CD14-positive monocyte (primary cell): ENCODE measurements at regions not wholly inside any gene's neighbourhood (a gene's known extent, or its start where the extent isn't known, plus 50 kb on each side); places are given as distances from the start of the nearest gene placed in this dataset.

ENCODE experiments used
- DNase-seq, 3 donors: peaks; one replicate each; pipeline ENCODE4 v3.0.0-alpha.2; 2011 to 2022
- H2AFZ ChIP-seq: 2 replicates; pipeline ENCODE4 v1.6.0; 2012; ENCODE audit warnings: mild to moderate bottlenecking, low read depth, low read length, inconsistent platforms; ENCODE audit not compliant: insufficient read depth, poor library complexity, severe bottlenecking
- H3K27ac ChIP-seq, 2 donors: 1 replicate in 1 of 2; 2 replicates in 1 of 2; pipeline ENCODE4 v1.5.1; 2012 to 2013; ENCODE audit warnings: low read length in 2 of 2, control low read depth in 1 of 2, inconsistent platforms in 1 of 2, low read depth in 1 of 2, mild to moderate bottlenecking in 1 of 2
- H3K27me3 ChIP-seq, 2 donors: one replicate each; pipeline versions ENCODE4 v1.6.0 to v1.6.1; 2011 to 2013; ENCODE audit warnings: low read length in 2 of 2; ENCODE audit not compliant: control insufficient read depth in 2 of 2, insufficient read depth in 2 of 2
- H3K36me3 ChIP-seq, 2 donors: replicated peaks in 1 of 2; 1 replicate in 1 of 2; 2 replicates in 1 of 2; pipeline versions ENCODE4 v1.5.1 to v1.6.1; 2012 to 2013; ENCODE audit warnings: low read length in 2 of 2, control low read depth in 1 of 2, inconsistent platforms in 1 of 2, mild to moderate bottlenecking in 1 of 2; ENCODE audit not compliant: insufficient read depth in 2 of 2, control insufficient read depth in 1 of 2
- H3K4me1 ChIP-seq, 2 donors: 1 replicate in 1 of 2; 2 replicates in 1 of 2; pipeline versions ENCODE4 v1.5.1 to v1.6.1; 2012 to 2013; ENCODE audit warnings: low read length in 2 of 2, control low read depth in 1 of 2, inconsistent platforms in 1 of 2, mild to moderate bottlenecking in 1 of 2, moderate library complexity in 1 of 2; ENCODE audit not compliant: insufficient read depth in 2 of 2, control insufficient read depth in 1 of 2
- H3K4me2 ChIP-seq: replicated peaks from 2 replicates; pipeline ENCODE3; 2012; ENCODE audit warnings: low read length, moderate library complexity, mild to moderate bottlenecking; ENCODE audit not compliant: poor library complexity, severe bottlenecking; ENCODE audit errors: extremely low read depth
- H3K4me3 ChIP-seq, 3 experiments: fragments of 200-600 bp in 1 of 3; sonication (generic) in 1 of 3; replicated peaks in 1 of 3; 1 replicate in 2 of 3; 2 replicates in 1 of 3; pipeline ENCODE4 v1.5.1; 2011 to 2013; ENCODE audit warnings: low read length in 3 of 3, mild to moderate bottlenecking in 3 of 3, control low read depth in 2 of 3, low read depth in 2 of 3, inconsistent platforms in 1 of 3, moderate library complexity in 1 of 3
- H3K79me2 ChIP-seq: 2 replicates; pipeline ENCODE4 v1.6.0; 2012; ENCODE audit warnings: mild to moderate bottlenecking, control low read depth, inconsistent platforms, low read length, moderate library complexity; ENCODE audit not compliant: insufficient read depth
- H3K9ac ChIP-seq: 2 replicates; pipeline ENCODE4 v1.6.0; 2017; ENCODE audit warnings: low read length, mild to moderate bottlenecking; ENCODE audit not compliant: insufficient read depth, poor library complexity, severe bottlenecking
- H3K9me3 ChIP-seq, 2 donors: replicated peaks in 1 of 2; 1 replicate in 1 of 2; 2 replicates in 1 of 2; pipeline versions ENCODE4 v1.5.1 to v1.6.1; 2012 to 2013; ENCODE audit warnings: low read length in 2 of 2, control low read depth in 1 of 2; ENCODE audit not compliant: control insufficient read depth in 1 of 2, insufficient read depth in 1 of 2
- H4K20me1 ChIP-seq: 2 replicates; pipeline ENCODE4 v1.6.0; 2012; ENCODE audit warnings: mild to moderate bottlenecking, low read length, control low read depth, moderate library complexity; ENCODE audit not compliant: insufficient read depth
- H3K27ac Mint-ChIP-seq, 7 donors: one replicate each; pipeline ENCODE4 v1.8.0; 2020; ENCODE audit warnings: mild to moderate bottlenecking in 7 of 7, mixed read lengths in 7 of 7, moderate library complexity in 6 of 7, inconsistent platforms in 2 of 7
- H3K27me3 Mint-ChIP-seq, 3 donors: one replicate each; pipeline ENCODE4 v1.8.0; 2021 to 2022; ENCODE audit warnings: low read depth in 3 of 3, mild to moderate bottlenecking in 3 of 3, mixed read lengths in 3 of 3, moderate library complexity in 3 of 3, inconsistent platforms in 1 of 3
- H3K36me3 Mint-ChIP-seq, 2 donors: one replicate each; pipeline ENCODE4 v1.8.0; 2020; ENCODE audit warnings: mixed read lengths in 2 of 2, inconsistent platforms in 1 of 2, mild to moderate bottlenecking in 1 of 2
- H3K4me1 Mint-ChIP-seq: one replicate; pipeline ENCODE4 v1.8.0; 2020; ENCODE audit warnings: mild to moderate bottlenecking, mixed read lengths
- H3K4me3 Mint-ChIP-seq, 2 donors: one replicate each; pipeline ENCODE4 v1.8.0; 2020; ENCODE audit warnings: mild to moderate bottlenecking in 2 of 2, mixed read lengths in 2 of 2, moderate library complexity in 1 of 2
- H3K9me3 Mint-ChIP-seq, 7 donors: one replicate each; pipeline ENCODE4 v1.8.0; 2020 to 2022; ENCODE audit warnings: mixed read lengths in 7 of 7, mild to moderate bottlenecking in 6 of 7, moderate library complexity in 6 of 7, inconsistent platforms in 2 of 7
- WGBS: methylation state at CpG from one replicate; pipeline ENCODE4 v1.1.5; 2013; ENCODE audit warnings: missing lambda C conversion rate; ENCODE audit not compliant: insufficient coverage; 5-methylcytosine and 5-hydroxymethylcytosine counted together
- intact Hi-C, 2 donors: fragments of 100-400 bp; cut with micrococcal nuclease; formaldehyde crosslinking; loops; one replicate each; pipeline versions ENCODE4 v1.15.0 to v1.15.1; 2023
- TF ChIP-seq, protein P1 (sequence below): fragments of 200-600 bp; IDR thresholded peaks from one replicate; pipeline ENCODE4 v1.8.0; 2022; ENCODE audit warnings: antibody characterized with exemption, mild to moderate bottlenecking

DNA sequence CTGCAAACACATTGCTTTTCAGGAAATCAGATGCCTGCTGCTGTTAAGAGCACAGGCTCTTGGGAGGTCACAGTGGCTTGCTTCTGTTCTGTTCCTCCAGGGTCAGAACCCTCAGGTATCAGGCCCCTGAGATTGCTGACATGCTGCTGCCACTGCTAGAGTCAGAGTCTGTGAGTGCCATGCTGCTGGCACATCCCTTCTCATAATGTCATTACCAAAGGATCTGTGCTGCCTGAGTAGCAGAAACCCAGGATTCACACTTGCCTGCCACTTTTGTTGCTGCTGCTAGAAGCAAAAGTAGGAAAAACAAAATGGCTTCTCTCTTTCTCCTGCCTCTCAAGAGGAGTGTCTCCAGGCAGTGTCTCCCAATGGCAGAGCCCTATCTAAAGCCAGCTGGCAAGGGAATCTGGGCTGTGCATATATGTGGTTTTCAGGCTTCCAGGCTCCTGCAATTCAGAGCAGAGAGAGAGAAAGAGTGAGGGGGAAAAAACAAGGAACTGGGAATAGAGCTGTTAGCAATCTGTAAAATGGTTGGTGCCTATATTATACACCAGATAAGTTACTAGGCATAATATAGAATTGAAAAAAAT lies 180.3 kb downstream of the MYCN start:
- Histone ChIP-seq H3K9me3 (no peaks in the 10 kb centered on the region), H3K36me3 (no peaks in the 10 kb centered on the region), H3K4me2 (no peak overlapping the region), H2AFZ (no peak overlapping the region), H3K79me2 (no peaks in the 10 kb centered on the region), H4K20me1 (no peaks in the 10 kb centered on the region), H3K4me1 (no peaks in the 10 kb centered on the region), H3K4me3 (no peak overlapping the region), H3K9ac (no peak overlapping the region), H3K27ac (no peak overlapping the region), H3K27me3 (no peaks in the 10 kb centered on the region)
- H3K36me3 Mint-ChIP-seq, result no peaks in the 10 kb centered on the region
- no peak for DNase-seq
- no peak overlapping the region for H3K4me3 Mint-ChIP-seq
- TF ChIP-seq, protein P1, sequence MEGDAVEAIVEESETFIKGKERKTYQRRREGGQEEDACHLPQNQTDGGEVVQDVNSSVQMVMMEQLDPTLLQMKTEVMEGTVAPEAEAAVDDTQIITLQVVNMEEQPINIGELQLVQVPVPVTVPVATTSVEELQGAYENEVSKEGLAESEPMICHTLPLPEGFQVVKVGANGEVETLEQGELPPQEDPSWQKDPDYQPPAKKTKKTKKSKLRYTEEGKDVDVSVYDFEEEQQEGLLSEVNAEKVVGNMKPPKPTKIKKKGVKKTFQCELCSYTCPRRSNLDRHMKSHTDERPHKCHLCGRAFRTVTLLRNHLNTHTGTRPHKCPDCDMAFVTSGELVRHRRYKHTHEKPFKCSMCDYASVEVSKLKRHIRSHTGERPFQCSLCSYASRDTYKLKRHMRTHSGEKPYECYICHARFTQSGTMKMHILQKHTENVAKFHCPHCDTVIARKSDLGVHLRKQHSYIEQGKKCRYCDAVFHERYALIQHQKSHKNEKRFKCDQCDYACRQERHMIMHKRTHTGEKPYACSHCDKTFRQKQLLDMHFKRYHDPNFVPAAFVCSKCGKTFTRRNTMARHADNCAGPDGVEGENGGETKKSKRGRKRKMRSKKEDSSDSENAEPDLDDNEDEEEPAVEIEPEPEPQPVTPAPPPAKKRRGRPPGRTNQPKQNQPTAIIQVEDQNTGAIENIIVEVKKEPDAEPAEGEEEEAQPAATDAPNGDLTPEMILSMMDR, result no peak
- H3K27me3 Mint-ChIP-seq, result peaks cover 2% of the 10 kb centered on the region in 3 donors
- no peak overlapping the region for H3K27ac Mint-ChIP-seq
- H3K9me3 Mint-ChIP-seq, result no peaks in the 10 kb centered on the region
- no peaks in the 10 kb centered on the region for H3K4me1 Mint-ChIP-seq
- intact Hi-C loops, result no loop called here

DNA sequence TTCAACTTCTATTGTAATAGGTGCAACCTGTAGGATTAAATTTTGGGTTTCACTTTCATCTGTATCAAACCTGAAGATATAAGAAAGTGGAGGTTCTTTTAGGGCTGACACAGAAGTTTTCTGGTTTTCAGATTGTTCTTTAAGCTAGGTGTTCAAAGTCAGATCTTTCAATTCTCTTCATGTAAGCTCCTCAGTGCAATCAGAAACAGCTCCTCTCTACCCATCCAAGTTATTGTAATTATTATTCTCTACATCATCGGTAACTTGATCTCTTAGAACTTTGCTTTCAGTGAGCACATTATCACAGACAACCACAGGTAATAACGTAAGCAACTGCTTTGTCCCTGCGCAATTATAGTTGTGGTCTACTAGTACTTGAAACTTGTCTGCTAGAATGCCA lies 179.4 kb downstream of the MYCN start:
- Histone ChIP-seq H3K4me2 (no peak overlapping the region), H3K9me3 (no peaks in the 10 kb centered on the region), H3K27ac (no peak overlapping the region), H2AFZ (no peak overlapping the region), H3K36me3 (no peaks in the 10 kb centered on the region), H3K79me2 (no peaks in the 10 kb centered on the region), H4K20me1 (no peaks in the 10 kb centered on the region), H3K27me3 (no peaks in the 10 kb centered on the region), H3K4me1 (no peaks in the 10 kb centered on the region), H3K9ac (no peak overlapping the region), H3K4me3 (no peak overlapping the region)
- H3K36me3 Mint-ChIP-seq, result no peaks in the 10 kb centered on the region
- H3K27me3 Mint-ChIP-seq, result peaks cover 0 to 2% (median 2%) of the 10 kb centered on the region in 3 donors
- WGBS, result no CpG with 5 or more reads among the region's 3 CpGs
- TF ChIP-seq, protein P1, result no peak
- H3K9me3 Mint-ChIP-seq, result no peaks in the 10 kb centered on the region
- no peak overlapping the region for H3K27ac Mint-ChIP-seq
- no peaks in the 10 kb centered on the region for H3K4me1 Mint-ChIP-seq
- intact Hi-C loops, result no loop called here
- no peak overlapping the region for H3K4me3 Mint-ChIP-seq
- no peak for DNase-seq
